ENCODE measurements at regions not wholly inside any gene's neighbourhood (a gene's known extent, or its start where the extent isn't known, plus 50 kb on each side); places are given as distances from the start of the nearest gene placed in this dataset.
"Not testable (repeated sequence)": the region's sequence is repeated elsewhere in the genome, so short reads cannot be mapped to it uniquely, and the experiment has no call there.

DNA sequence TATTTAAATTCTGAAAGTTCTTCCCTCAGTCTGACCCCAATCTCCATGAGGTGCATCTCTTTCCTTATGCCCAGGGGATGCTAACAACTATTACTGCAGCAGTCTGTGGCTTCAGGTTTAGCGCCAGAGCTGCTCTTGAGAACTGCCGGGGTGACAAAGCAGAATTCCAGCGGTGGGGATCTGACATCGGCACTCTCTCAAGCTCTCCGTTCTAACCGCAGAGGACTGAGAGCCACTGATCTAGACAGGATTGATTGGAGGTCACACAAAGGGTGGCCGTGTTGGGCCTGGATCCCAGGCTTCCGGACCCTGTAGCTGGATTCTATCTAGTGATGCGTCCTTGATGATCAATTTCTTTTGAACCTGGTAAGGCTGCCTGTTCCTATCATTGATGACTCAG lies 155.6 kb upstream of the TMEM132C start:
- no peak for DNase-seq (ENCODE audit: low read depth in 2 of 2)

- no peak for DNase-seq (ENCODE audit: low read depth in 2 of 2)
These were observed 155.0 kb upstream of the TMEM132C start for GRCh38 chr12:128111951-128112350.

- DNase-seq (ENCODE audit: low read depth in 2 of 2) = not testable (repeated sequence)
These were observed 153.7 kb upstream of the TMEM132C start for GRCh38 chr12:128113250-128113649.

DNA sequence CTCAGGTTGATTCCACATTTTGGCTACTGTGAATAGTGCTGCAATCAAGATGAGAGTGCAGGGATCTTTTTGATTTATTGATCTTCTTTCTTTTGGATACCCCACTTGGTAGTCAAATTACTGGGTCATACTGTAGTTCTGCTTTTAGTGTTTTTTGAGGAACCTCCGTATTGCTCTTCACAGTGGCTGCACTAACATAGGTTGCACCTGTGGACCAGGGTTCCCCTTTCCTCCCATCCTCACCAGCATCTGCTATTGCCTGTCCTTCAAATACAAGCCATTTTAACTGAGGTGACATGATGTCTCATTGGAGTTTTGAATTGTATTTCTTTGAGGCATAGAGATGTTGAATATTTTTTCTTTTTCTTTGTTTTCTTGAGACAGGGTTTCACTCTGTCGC lies 152.5 kb upstream of the TMEM132C start:
- no peak for DNase-seq (ENCODE audit: low read depth in 2 of 2)

GRCh38 chr12:128116537-128116936 lies 150.4 kb upstream of the TMEM132C start:
- no peak for DNase-seq (ENCODE audit: low read depth in 2 of 2)

DNA sequence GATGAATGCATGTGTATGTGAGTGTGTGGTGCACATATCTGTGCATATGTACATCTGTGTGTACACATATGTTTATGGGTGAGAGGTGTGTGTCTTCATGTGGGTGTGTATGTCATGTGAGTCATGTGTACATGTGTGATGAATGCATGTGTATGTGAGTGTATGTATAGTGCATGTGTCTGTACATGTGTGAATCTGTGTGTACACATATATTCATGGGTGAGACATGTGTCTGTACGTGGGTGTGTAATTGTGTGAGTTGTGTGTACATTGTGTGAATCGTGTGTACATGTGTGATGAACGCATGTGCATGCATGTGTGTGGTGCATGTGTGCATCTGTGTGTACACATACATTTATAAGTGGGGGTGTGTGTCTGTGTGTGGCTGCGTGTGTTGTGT lies 146.9 kb upstream of the TMEM132C start:
- DNase-seq (ENCODE audit: low read depth in 2 of 2) = no peak

DNA sequence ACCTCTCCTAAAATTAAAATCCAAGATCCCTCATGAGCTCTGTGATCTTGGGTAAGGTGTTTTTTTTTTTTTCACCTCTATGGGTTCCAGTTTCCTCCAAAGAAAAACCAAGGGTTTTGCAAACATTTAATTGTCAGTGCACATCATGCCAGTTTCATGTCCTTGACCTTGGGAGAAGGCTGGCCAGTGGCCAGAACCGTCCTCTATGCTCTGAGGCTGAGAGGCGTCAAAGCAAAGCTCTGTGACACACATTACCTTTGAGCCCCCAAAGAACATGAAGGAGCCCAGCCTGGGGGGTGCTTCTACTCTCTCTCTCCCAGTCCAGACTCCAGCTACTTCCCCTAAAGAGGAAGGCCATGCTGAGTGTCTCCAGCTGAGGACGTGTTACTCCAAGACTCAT lies 145.5 kb upstream of the TMEM132C start:
- DNase-seq (ENCODE audit: low read depth in 2 of 2) = no peak

- no peak for DNase-seq (ENCODE audit: low read depth in 2 of 2)
These were observed 143.9 kb upstream of the TMEM132C start for GRCh38 chr12:128123096-128123495.

GRCh38 chr12:128131955-128132354 lies 135.0 kb upstream of the TMEM132C start:
- DNase-seq (ENCODE audit: low read depth in 2 of 2) = no peak

GRCh38 chr12:128133321-128134073 lies 133.5 kb upstream of the TMEM132C start:
- DNase-seq (ENCODE audit: low read depth in 2 of 2) = no peak

- DNase-seq (ENCODE audit: low read depth in 2 of 2) = no peak
These were observed 129.8 kb upstream of the TMEM132C start for GRCh38 chr12:128137140-128137539.

- no peak for DNase-seq (ENCODE audit: low read depth in 2 of 2)
These were observed 128.8 kb upstream of the TMEM132C start for GRCh38 chr12:128138125-128138524.

DNA sequence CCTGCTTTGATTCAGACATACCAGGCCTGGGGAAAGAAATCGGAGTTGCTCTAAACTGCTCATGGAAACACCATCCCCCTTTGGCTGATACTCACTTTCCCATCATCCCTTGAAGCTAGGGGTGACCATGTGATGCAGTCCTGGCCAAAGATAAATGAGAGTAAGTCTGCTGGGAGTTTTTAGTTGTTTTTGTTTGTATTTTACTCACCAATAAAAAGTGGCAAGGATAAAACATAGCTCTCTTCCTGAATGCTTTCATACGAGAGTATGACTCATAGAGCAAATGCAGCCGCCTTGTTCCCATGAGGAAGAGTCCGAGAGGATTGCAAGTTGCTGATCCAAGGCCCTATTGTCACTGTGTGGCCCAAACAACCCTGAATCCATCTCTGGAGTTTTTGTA lies 126.4 kb upstream of the TMEM132C start:
- DNase-seq (ENCODE audit: low read depth in 2 of 2) = no peak

- DNase-seq (ENCODE audit: low read depth in 2 of 2) = no peak
These were observed 116.0 kb upstream of the TMEM132C start for GRCh38 chr12:128150961-128151360.

GRCh38 chr12:128155571-128155970 lies 111.4 kb upstream of the TMEM132C start:
- DNase-seq (ENCODE audit: low read depth in 2 of 2) = no peak

DNA sequence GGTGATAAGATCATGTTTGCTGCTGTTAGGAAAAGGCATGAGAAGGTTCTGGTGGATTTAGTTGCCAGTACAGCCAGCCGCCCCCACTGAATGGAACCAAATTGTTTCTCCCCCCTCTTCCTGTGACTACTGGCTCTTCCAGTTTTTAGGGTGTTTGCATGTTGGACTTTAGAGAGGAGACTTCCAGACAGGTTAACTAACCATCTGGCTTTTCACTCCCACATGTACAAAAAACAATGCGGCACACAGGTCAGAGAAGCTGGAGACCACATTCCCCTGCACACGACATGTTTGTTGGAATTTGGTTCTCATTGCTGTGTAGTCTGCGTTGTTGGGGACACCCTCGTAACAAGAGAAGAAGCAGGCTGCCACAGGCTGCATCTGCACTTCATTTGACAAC lies 103.9 kb upstream of the TMEM132C start:
- no peak for DNase-seq (ENCODE audit: low read depth in 2 of 2)

- no peak for DNase-seq (ENCODE audit: low read depth in 2 of 2)
These were observed 102.4 kb upstream of the TMEM132C start for GRCh38 chr12:128164533-128164932.

DNA sequence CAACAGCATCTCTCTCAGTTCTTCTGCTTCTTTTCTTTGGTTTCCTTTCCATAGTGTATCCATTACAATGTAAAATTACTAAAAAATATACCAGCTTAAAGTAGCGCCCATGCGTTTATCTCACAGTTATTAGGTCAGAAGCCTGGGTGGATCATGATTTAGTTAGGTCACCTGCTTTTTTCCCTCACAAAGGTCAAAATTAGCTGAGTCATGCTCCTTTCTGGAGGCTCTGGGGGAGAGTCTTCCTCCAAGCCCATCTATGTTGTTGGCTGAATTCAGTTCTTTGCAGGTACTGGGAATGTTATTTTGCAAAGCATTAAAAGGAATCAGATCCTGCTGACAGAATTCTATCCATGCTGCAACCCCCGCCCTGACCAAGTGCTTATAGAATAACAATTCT lies 101.6 kb upstream of the TMEM132C start:
- DNase-seq (ENCODE audit: low read depth in 2 of 2) = no peak

DNA sequence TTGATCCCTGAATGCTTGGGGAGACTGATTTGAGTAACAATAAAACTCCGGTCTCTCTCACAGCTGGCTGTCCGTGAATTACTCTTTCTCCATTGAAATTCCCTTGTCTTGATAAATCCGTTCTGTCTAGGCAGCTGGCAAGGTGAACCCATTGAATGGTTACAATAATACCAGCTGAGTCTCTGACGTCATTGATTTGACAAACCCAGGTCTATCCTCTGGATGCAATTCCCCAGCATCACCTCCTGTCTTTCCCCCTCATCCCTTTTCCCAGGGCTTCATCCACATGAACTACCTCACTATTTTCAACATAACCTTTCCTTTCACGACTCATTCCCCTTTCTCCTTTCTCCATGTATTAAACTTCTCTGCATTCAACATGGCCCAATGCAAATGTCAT lies 98.7 kb upstream of the TMEM132C start:
- no peak for DNase-seq (ENCODE audit: low read depth in 2 of 2)

DNA sequence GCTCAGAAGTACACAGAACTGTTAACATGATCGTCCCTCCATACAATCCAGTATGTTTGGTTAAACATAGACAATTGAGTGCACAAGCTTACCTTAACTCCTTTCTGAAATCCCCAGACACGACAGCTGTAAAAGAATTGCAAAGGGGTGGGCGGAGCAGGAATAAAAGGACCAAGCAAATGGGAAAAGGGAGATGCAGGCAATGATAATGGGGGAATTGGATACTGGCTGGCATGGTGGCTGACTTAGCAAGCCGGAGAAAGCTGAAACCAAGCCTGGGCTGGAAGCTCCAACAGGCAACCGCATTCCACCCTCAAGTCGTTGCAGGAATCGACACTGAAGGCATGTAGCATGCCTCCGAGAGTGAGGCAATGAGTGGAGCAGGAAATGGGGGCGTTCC lies 96.8 kb upstream of the TMEM132C start:
- no peak for DNase-seq (ENCODE audit: low read depth in 2 of 2)

DNA sequence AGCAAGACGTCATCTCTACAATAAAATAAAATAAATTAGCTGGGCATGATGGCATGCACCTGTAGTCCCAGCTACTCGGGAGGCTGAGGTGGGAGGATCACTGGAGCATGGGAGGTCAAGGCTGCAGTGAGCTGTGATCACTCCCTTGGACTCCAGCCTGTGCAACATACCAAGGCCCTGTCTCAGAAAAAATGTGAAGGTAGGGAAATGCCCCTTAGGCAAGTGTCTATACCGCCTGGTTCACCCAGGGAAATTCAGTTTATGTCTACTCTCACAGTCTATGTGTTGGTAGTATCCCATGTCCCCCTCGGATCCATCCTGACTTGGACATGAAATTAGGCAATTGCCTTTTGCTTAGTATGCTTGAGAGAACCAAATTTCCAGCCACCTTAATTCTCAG lies 88.4 kb upstream of the TMEM132C start:
- no peak for DNase-seq (ENCODE audit: low read depth in 2 of 2)

DNA sequence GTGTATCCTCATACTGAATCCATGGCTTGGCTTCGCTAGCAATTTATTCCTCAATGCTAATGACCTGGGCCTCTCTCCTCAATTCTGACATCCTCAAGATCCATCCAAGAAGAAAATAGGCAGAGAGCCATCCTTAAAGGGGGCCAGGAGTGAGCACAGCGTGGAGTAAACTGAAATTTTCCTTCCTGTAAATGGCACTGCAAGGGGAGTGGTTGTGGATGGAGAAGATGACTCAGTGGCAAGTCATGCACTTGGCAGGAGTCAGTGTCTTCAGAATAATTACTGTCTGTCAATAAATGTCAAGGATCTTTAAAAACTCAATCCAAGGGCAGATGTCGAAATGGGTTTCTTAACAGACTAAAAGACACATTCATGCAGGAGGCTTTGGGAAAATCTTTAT lies 88.0 kb upstream of the TMEM132C start:
- no peak for DNase-seq (ENCODE audit: low read depth in 2 of 2)

GRCh38 chr12:128180166-128180565 lies 86.8 kb upstream of the TMEM132C start:
- no peak for DNase-seq (ENCODE audit: low read depth in 2 of 2)

DNA sequence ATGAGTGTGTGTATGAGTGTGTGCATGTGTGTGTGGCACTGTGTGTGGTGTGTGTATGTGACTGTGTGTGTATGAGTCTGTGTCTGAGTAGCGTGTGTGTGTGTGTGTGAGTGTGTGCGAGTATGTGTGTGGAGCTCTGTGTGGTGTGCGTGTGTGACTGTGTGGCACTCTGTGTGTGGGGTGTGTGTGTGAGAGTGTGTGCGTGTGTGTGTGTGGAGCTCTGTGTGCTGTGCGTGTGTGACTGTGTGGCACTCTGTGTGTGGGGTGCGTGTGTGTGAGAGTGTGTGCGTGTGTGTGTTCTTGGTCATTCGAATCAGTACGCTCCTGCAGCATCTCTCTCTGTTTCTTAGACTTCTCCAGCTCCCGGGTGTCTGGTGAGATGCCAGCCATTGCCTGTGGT lies 76.9 kb upstream of the TMEM132C start:
- no peak for DNase-seq (ENCODE audit: low read depth in 2 of 2)
